MM.1S (cell line): ENCODE measurements at regions not wholly inside any gene's neighbourhood (a gene's known extent, or its start where the extent isn't known, plus 50 kb on each side); places are given as distances from the start of the nearest gene placed in this dataset.
"Not testable (repeated sequence)": the region's sequence is repeated elsewhere in the genome, so short reads cannot be mapped to it uniquely, and the experiment has no call there.

Source experiments
- DNase-seq: peaks from one replicate; pipeline ENCODE4 v3.0.0-alpha.2; 2015
- H2AFZ ChIP-seq: fragments of 300-600 bp; sonication (generic); 2 replicates; pipeline ENCODE4 v1.6.0; 2016; ENCODE audit warnings: antibody characterized with exemption, low read length
- H3F3A ChIP-seq: fragments of 300-600 bp; sonication (generic); 2 replicates; pipeline ENCODE4 v1.6.1; 2016; ENCODE audit warnings: mild to moderate bottlenecking, antibody characterized with exemption, low read length, moderate library complexity, mixed read lengths; ENCODE audit not compliant: insufficient read depth
- H3K27ac ChIP-seq: fragments of 300-600 bp; sonication (generic); 2 replicates; pipeline ENCODE4 v1.5.1; 2016; ENCODE audit warnings: mild to moderate bottlenecking, low read length
- H3K27me3 ChIP-seq: fragments of 300-600 bp; sonication (generic); replicated peaks from 2 replicates; pipeline ENCODE4 v1.6.0; 2016; ENCODE audit warnings: low read length; ENCODE audit not compliant: insufficient read depth
- H3K36me3 ChIP-seq: fragments of 300-600 bp; sonication (generic); replicated peaks from 2 replicates; pipeline ENCODE4 v1.6.1; 2016; ENCODE audit warnings: mild to moderate bottlenecking, low read length, mixed read lengths; ENCODE audit not compliant: insufficient read depth
- H3K4me1 ChIP-seq: fragments of 300-600 bp; sonication (generic); 2 replicates; pipeline ENCODE4 v1.6.1; 2016; ENCODE audit warnings: low read length, mixed read lengths
- H3K4me2 ChIP-seq: fragments of 300-600 bp; sonication (generic); 2 replicates; pipeline ENCODE4 v1.6.0; 2016; ENCODE audit warnings: low read depth, low read length
- H3K4me3 ChIP-seq: fragments of 300-600 bp; sonication (generic); 2 replicates; pipeline ENCODE4 v1.5.1; 2016; ENCODE audit warnings: low read length, mixed read lengths
- H3K79me2 ChIP-seq: fragments of 300-600 bp; sonication (generic); 2 replicates; pipeline ENCODE4 v1.6.1; 2016; ENCODE audit warnings: mixed run types, low read length, mixed read lengths
- H3K9ac ChIP-seq: fragments of 300-600 bp; sonication (generic); 2 replicates; pipeline ENCODE4 v1.6.1; 2016; ENCODE audit warnings: low read length, mixed read lengths
- H3K9me2 ChIP-seq: fragments of 300-600 bp; sonication (generic); replicated peaks from 2 replicates; pipeline ENCODE4 v1.6.1; 2016; ENCODE audit warnings: mild to moderate bottlenecking, low read length, mixed read lengths; ENCODE audit not compliant: insufficient read depth
- H3K9me3 ChIP-seq: fragments of 300-600 bp; sonication (generic); replicated peaks from 2 replicates; pipeline ENCODE4 v1.6.1; 2016; ENCODE audit warnings: mild to moderate bottlenecking, low read length, mixed read lengths; ENCODE audit not compliant: insufficient read depth
- H4K20me1 ChIP-seq: fragments of 300-600 bp; sonication (generic); 2 replicates; pipeline ENCODE4 v1.6.1; 2016; ENCODE audit warnings: mild to moderate bottlenecking, low read length, moderate library complexity, mixed read lengths; ENCODE audit not compliant: insufficient read depth
- CTCF ChIP-seq: fragments of 300-600 bp; sonication (generic); IDR thresholded peaks from 2 replicates; pipeline ENCODE4 v1.5.1; 2016; ENCODE audit warnings: antibody characterized with exemption, low read length, mixed read lengths
- EZH2 ChIP-seq: fragments of 300-600 bp; sonication (generic); optimal IDR thresholded peaks from 2 replicates; pipeline ENCODE3; 2017; ENCODE audit warnings: low read depth, mild to moderate bottlenecking, antibody characterized with exemption, low read length, mixed read lengths
- EZH2phosphoT487 ChIP-seq: fragments of 300-600 bp; sonication (generic); IDR thresholded peaks from 2 replicates; pipeline ENCODE4 v1.6.1; 2018; ENCODE audit warnings: antibody characterized with exemption, low read length

GRCh38 chrX:13404777-13405176 is 84.9 kb upstream of the ATXN3L start:
- H3K36me3 ChIP-seq, H3K9me2 ChIP-seq, H3F3A ChIP-seq, H2AFZ ChIP-seq, H3K9ac ChIP-seq, H3K79me2 ChIP-seq, DNase-seq, H3K9me3 ChIP-seq, H3K4me1 ChIP-seq, H4K20me1 ChIP-seq, H3K27ac ChIP-seq, H3K4me2 ChIP-seq, H3K4me3 ChIP-seq, H3K27me3 ChIP-seq: not testable (repeated sequence)

GRCh38 chrX:13404364-13404763 is 84.5 kb upstream of the ATXN3L start:
- no peak overlapping the region for H3K9ac ChIP-seq
- H3K79me2 ChIP-seq: no peaks in the 10 kb centered on the region
- H3F3A ChIP-seq: no peaks in the 10 kb centered on the region
- H3K4me1 ChIP-seq: no peaks in the 10 kb centered on the region
- no peak overlapping the region for H3K4me2 ChIP-seq
- H3K27ac ChIP-seq: no peak overlapping the region
- no peaks in the 10 kb centered on the region for H3K9me2 ChIP-seq
- H3K36me3 ChIP-seq: no peaks in the 10 kb centered on the region
- H3K27me3 ChIP-seq: no peaks in the 10 kb centered on the region
- no peak overlapping the region for H3K4me3 ChIP-seq
- H3K9me3 ChIP-seq: no peaks in the 10 kb centered on the region
- TF ChIP-seq CTCF: no peak
- TF ChIP-seq EZH2phosphoT487: no peak
- no peak for TF ChIP-seq EZH2
- H4K20me1 ChIP-seq: no peaks in the 10 kb centered on the region
- no peak for DNase-seq
- no peak overlapping the region for H2AFZ ChIP-seq

GRCh38 chrX:13401724-13402123 is 81.9 kb upstream of the ATXN3L start:
- TF ChIP-seq EZH2phosphoT487 (no peak), CTCF (no peak), EZH2 (no peak)
- Histone ChIP-seq H3K27ac (no peak overlapping the region), H3K4me2 (no peak overlapping the region), H3K9ac (no peak overlapping the region), H3F3A (no peaks in the 10 kb centered on the region), H3K4me1 (no peaks in the 10 kb centered on the region), H3K9me2 (no peaks in the 10 kb centered on the region), H3K79me2 (no peaks in the 10 kb centered on the region), H4K20me1 (no peaks in the 10 kb centered on the region), H3K36me3 (no peaks in the 10 kb centered on the region), H3K9me3 (no peaks in the 10 kb centered on the region), H3K4me3 (no peak overlapping the region), H3K27me3 (no peaks in the 10 kb centered on the region), H2AFZ (no peak overlapping the region)
- no peak for DNase-seq

- no peaks in the 10 kb centered on the region for H4K20me1 ChIP-seq
- H3K9me3 ChIP-seq: no peaks in the 10 kb centered on the region
- no peak for DNase-seq
- H3K4me3 ChIP-seq: no peak overlapping the region
- H3K9ac ChIP-seq: no peak overlapping the region
- TF ChIP-seq EZH2: no peak
- TF ChIP-seq EZH2phosphoT487: no peak
- no peak for TF ChIP-seq CTCF
- no peak overlapping the region for H3K4me2 ChIP-seq
- no peaks in the 10 kb centered on the region for H3K79me2 ChIP-seq
- H2AFZ ChIP-seq: no peak overlapping the region
- no peak overlapping the region for H3K27ac ChIP-seq
- H3K27me3 ChIP-seq: no peaks in the 10 kb centered on the region
- no peaks in the 10 kb centered on the region for H3K9me2 ChIP-seq
- H3K4me1 ChIP-seq: no peaks in the 10 kb centered on the region
- H3K36me3 ChIP-seq: no peaks in the 10 kb centered on the region
- H3F3A ChIP-seq: no peaks in the 10 kb centered on the region
Observed at GRCh38 chrX:13398839-13399238, 79.0 kb upstream of the ATXN3L start.
